H9 (cell line): ENCODE measurements at regions not wholly inside any gene's neighbourhood (a gene's known extent, or its start where the extent isn't known, plus 50 kb on each side); places are given as distances from the start of the nearest gene placed in this dataset.

Experiments
- DNase-seq: peaks from one replicate; pipeline ENCODE4 v3.0.0-alpha.2; 2017
- H2AFZ ChIP-seq: one replicate; pipeline ENCODE4 v1.6.1; 2013; ENCODE audit warnings: mild to moderate bottlenecking, low read length, control low read depth, moderate library complexity
- H2AK5ac ChIP-seq: 2 replicates; pipeline ENCODE4 v1.6.1; 2013; ENCODE audit warnings: low read length, control low read depth, mixed read lengths; ENCODE audit not compliant: insufficient read length
- H2BK120ac ChIP-seq: one replicate; pipeline ENCODE4 v1.6.1; 2013; ENCODE audit warnings: low read depth, mild to moderate bottlenecking, low read length, control low read depth, inconsistent platforms; ENCODE audit not compliant: poor library complexity, severe bottlenecking
- H2BK12ac ChIP-seq: 2 replicates; pipeline ENCODE4 v1.6.1; 2013; ENCODE audit warnings: low read length, control low read depth, mixed read lengths, low read depth; ENCODE audit not compliant: insufficient read length
- H2BK15ac ChIP-seq: 2 replicates; pipeline ENCODE4 v1.6.1; 2013; ENCODE audit warnings: low read depth, low read length, control low read depth
- H2BK20ac ChIP-seq: one replicate; pipeline ENCODE4 v1.6.1; 2013; ENCODE audit warnings: low read depth, mild to moderate bottlenecking, low read length, control low read depth, inconsistent platforms; ENCODE audit not compliant: poor library complexity, severe bottlenecking
- H2BK5ac ChIP-seq: 2 replicates; pipeline ENCODE4 v1.6.1; 2013; ENCODE audit warnings: low read length, control low read depth, mixed read lengths; ENCODE audit not compliant: insufficient read length
- H3K14ac ChIP-seq: 2 replicates; pipeline ENCODE4 v1.6.1; 2013; ENCODE audit warnings: low read length, control low read depth; ENCODE audit not compliant: insufficient read depth
- H3K18ac ChIP-seq: 2 replicates; pipeline ENCODE4 v1.6.1; 2013; ENCODE audit warnings: low read depth, mild to moderate bottlenecking, mixed read lengths, low read length, control low read depth; ENCODE audit not compliant: insufficient read length
- H3K23ac ChIP-seq: 2 replicates; pipeline ENCODE4 v1.6.1; 2013; ENCODE audit warnings: low read length, control low read depth, mixed read lengths, low read depth; ENCODE audit not compliant: insufficient read length
- H3K23me2 ChIP-seq: 2 replicates; pipeline ENCODE4 v1.6.1; 2013; ENCODE audit warnings: low read depth, mild to moderate bottlenecking, mixed read lengths, low read length, control low read depth; ENCODE audit not compliant: insufficient read length, poor library complexity, severe bottlenecking
- H3K27ac ChIP-seq: 2 replicates; pipeline ENCODE4 v1.5.1; 2013; ENCODE audit warnings: low read length, control low read depth, mixed read lengths, low read depth; ENCODE audit not compliant: insufficient read length
- H3K27me3 ChIP-seq: 2 replicates; pipeline ENCODE4 v1.6.1; 2013; ENCODE audit warnings: low read length, control low read depth, inconsistent platforms; ENCODE audit not compliant: insufficient read depth
- H3K4ac ChIP-seq: 2 replicates; pipeline ENCODE4 v1.6.1; 2013; ENCODE audit warnings: low read depth, mild to moderate bottlenecking, control low read depth, inconsistent platforms, low read length, moderate library complexity
- H3K4me1 ChIP-seq: 2 replicates; pipeline ENCODE4 v1.6.1; 2013; ENCODE audit warnings: low read length, control low read depth, inconsistent platforms; ENCODE audit not compliant: insufficient read depth
- H3K4me2 ChIP-seq: 2 replicates; pipeline ENCODE4 v1.6.1; 2013; ENCODE audit warnings: low read length, control low read depth, mixed read lengths; ENCODE audit not compliant: insufficient read length, insufficient read depth
- H3K56ac ChIP-seq: 2 replicates; pipeline ENCODE4 v1.6.1; 2013; ENCODE audit warnings: low read depth, mild to moderate bottlenecking, mixed read lengths, low read length, control low read depth; ENCODE audit not compliant: insufficient read length
- H3K79me1 ChIP-seq: 2 replicates; pipeline ENCODE4 v1.6.1; 2013; ENCODE audit warnings: low read depth, mild to moderate bottlenecking, moderate library complexity, low read length, control low read depth, inconsistent platforms; ENCODE audit not compliant: insufficient read depth, poor library complexity, severe bottlenecking
- H3K79me2 ChIP-seq: 2 replicates; pipeline ENCODE4 v1.6.1; 2013; ENCODE audit warnings: low read length, control low read depth, inconsistent platforms; ENCODE audit not compliant: insufficient read depth
- H3K9ac ChIP-seq: 2 replicates; pipeline ENCODE4 v1.6.1; 2013; ENCODE audit warnings: low read length, control low read depth, mixed read lengths; ENCODE audit not compliant: insufficient read length; ENCODE audit errors: extremely low read depth
- H3K9me3 ChIP-seq: one replicate; pipeline ENCODE4 v1.6.1; 2013; ENCODE audit warnings: low read depth, low read length, inconsistent platforms; ENCODE audit not compliant: control insufficient read depth
- H3T11ph ChIP-seq: one replicate; pipeline ENCODE4 v1.6.1; 2013; ENCODE audit warnings: mild to moderate bottlenecking, low read length, control low read depth, inconsistent platforms
- H4K20me1 ChIP-seq: one replicate; pipeline ENCODE4 v1.6.1; 2013; ENCODE audit not compliant: control insufficient read depth, insufficient read length, insufficient read depth
- H4K5ac ChIP-seq: 2 replicates; pipeline ENCODE4 v1.6.1; 2013; ENCODE audit warnings: low read depth, mild to moderate bottlenecking, mixed read lengths, low read length, control low read depth; ENCODE audit not compliant: insufficient read length
- H4K8ac ChIP-seq: replicated peaks from 2 replicates; pipeline ENCODE4 v1.6.1; 2013; ENCODE audit warnings: low read length, control low read depth, mixed read lengths, low read depth; ENCODE audit not compliant: insufficient read length
- H4K91ac ChIP-seq: 2 replicates; pipeline ENCODE4 v1.6.1; 2013; ENCODE audit warnings: low read depth, mild to moderate bottlenecking, moderate library complexity, mixed read lengths, low read length, control low read depth; ENCODE audit not compliant: insufficient read length
- H3K27ac Mint-ChIP-seq, 3 experiments: 2 replicates in 2 of 3; 3 replicates in 1 of 3; pipeline ENCODE4 v1.8.0; 2020 to 2021; ENCODE audit warnings: mixed read lengths in 3 of 3, mild to moderate bottlenecking in 1 of 3, moderate library complexity in 1 of 3
- H3K27me3 Mint-ChIP-seq: 2 replicates; pipeline ENCODE4 v1.8.0; 2021; ENCODE audit warnings: low read depth, mild to moderate bottlenecking, moderate library complexity, mixed read lengths
- H3K36me3 Mint-ChIP-seq, 3 experiments: 2 replicates in 2 of 3; 3 replicates in 1 of 3; pipeline ENCODE4 v1.8.0; 2020 to 2021; ENCODE audit warnings: low read depth in 3 of 3, mixed read lengths in 3 of 3; ENCODE audit not compliant: insufficient read depth in 1 of 3
- H3K4me1 Mint-ChIP-seq, 2 experiments: 2 replicates each; pipeline ENCODE4 v1.8.0; 2020; ENCODE audit warnings: mixed read lengths in 2 of 2
- H3K4me3 Mint-ChIP-seq, 2 experiments: 2 replicates in 1 of 2; 3 replicates in 1 of 2; pipeline ENCODE4 v1.8.0; 2020 to 2021; ENCODE audit warnings: mild to moderate bottlenecking in 2 of 2, mixed read lengths in 2 of 2, moderate library complexity in 1 of 2
- H3K9me3 Mint-ChIP-seq, 2 experiments: 2 replicates in 1 of 2; 3 replicates in 1 of 2; pipeline ENCODE4 v1.8.0; 2020; ENCODE audit warnings: mild to moderate bottlenecking in 2 of 2, mixed read lengths in 2 of 2, moderate library complexity in 1 of 2
- WGBS: extraction: QIAGEN DNeasy Blood & Tissue Kit; methylation state at CpG from one replicate; pipeline ENCODE4 v1.1.7; 2013; ENCODE audit warnings: missing lambda C conversion rate, low lambda C conversion rate, mixed read lengths; ENCODE audit not compliant: insufficient read length; ENCODE audit errors: extremely low coverage; 5-methylcytosine and 5-hydroxymethylcytosine counted together
- TF ChIP-seq, protein P1 (sequence below): fragments of 200-600 bp; sonication (generic); conservative IDR thresholded peaks from 3 replicates; pipeline ENCODE4 v1.8.0; 2021; ENCODE audit warnings: antibody characterized with exemption, mild to moderate bottlenecking

DNA sequence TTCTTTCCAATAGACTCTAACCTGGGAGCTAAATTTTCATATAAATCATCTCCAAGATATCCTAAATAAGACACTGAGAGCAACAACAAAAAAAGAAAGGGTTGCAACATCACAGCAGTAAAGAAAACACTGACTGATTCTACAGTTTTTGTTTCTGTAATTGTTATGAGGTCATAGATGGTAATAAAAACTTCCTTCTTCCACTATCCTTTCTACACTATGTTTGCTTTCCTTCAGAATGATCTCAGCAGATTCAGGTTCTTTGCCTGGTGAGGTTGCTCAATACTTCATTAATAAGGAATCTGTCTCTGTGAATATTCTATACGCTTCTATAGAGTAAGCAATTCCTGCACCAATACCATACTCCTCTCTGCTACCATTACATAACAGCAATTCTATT, 835.6 kb upstream of the GRAMD2B start:
- no CpG with 5 or more reads among the region's 1 CpG for WGBS

More for the DNA sequence above, 835.6 kb upstream of the GRAMD2B start:
- no peak overlapping the region for H4K5ac ChIP-seq
- peaks cover 7 to 11% of the 10 kb centered on the region in 2 experiments; a peak in 3 of 4 replicates for H3K4me1 Mint-ChIP-seq
- H4K8ac ChIP-seq = no peak overlapping the region
- no peak overlapping the region for H3K23ac ChIP-seq
- H3K9ac ChIP-seq = no peak overlapping the region
- no peak overlapping the region for H2AK5ac ChIP-seq
- H3K27ac Mint-ChIP-seq = no peak overlapping the region
- H2BK15ac ChIP-seq = no peak overlapping the region
- no peaks in the 10 kb centered on the region for H3K9me3 Mint-ChIP-seq
- H3K56ac ChIP-seq = no peak overlapping the region
- H3K27me3 ChIP-seq = no peaks in the 10 kb centered on the region
- no peaks in the 10 kb centered on the region for H3K27me3 Mint-ChIP-seq
- H3K4me3 Mint-ChIP-seq = no peak overlapping the region
- no peak overlapping the region for H3K18ac ChIP-seq
- no peaks in the 10 kb centered on the region for H4K20me1 ChIP-seq
- no peak overlapping the region for H2BK20ac ChIP-seq
- no peaks in the 10 kb centered on the region for H3K79me2 ChIP-seq
- no peaks in the 10 kb centered on the region for H3K79me1 ChIP-seq
- H2BK12ac ChIP-seq = no peak overlapping the region
- H3K4me1 ChIP-seq = no peaks in the 10 kb centered on the region
- H2BK5ac ChIP-seq = no peak overlapping the region
- H3K9me3 ChIP-seq = no peaks in the 10 kb centered on the region
- TF ChIP-seq, protein P1, sequence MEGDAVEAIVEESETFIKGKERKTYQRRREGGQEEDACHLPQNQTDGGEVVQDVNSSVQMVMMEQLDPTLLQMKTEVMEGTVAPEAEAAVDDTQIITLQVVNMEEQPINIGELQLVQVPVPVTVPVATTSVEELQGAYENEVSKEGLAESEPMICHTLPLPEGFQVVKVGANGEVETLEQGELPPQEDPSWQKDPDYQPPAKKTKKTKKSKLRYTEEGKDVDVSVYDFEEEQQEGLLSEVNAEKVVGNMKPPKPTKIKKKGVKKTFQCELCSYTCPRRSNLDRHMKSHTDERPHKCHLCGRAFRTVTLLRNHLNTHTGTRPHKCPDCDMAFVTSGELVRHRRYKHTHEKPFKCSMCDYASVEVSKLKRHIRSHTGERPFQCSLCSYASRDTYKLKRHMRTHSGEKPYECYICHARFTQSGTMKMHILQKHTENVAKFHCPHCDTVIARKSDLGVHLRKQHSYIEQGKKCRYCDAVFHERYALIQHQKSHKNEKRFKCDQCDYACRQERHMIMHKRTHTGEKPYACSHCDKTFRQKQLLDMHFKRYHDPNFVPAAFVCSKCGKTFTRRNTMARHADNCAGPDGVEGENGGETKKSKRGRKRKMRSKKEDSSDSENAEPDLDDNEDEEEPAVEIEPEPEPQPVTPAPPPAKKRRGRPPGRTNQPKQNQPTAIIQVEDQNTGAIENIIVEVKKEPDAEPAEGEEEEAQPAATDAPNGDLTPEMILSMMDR = no peak
- no peak overlapping the region for H2AFZ ChIP-seq
- no peak overlapping the region for H4K91ac ChIP-seq
- DNase-seq = no peak
- H3K4ac ChIP-seq = no peak overlapping the region
- H3K14ac ChIP-seq = no peak overlapping the region
- no peaks in the 10 kb centered on the region for H3K36me3 Mint-ChIP-seq
- no peak overlapping the region for H2BK120ac ChIP-seq
- H3K4me2 ChIP-seq = no peak overlapping the region
- no peak overlapping the region for H3K27ac ChIP-seq
- no peak overlapping the region for H3T11ph ChIP-seq
- H3K23me2 ChIP-seq = no peaks in the 10 kb centered on the region
